Psoas muscle (tissue), 7 donors: ENCODE measurements at regions not wholly inside any gene's neighbourhood (a gene's known extent, or its start where the extent isn't known, plus 50 kb on each side); places are given as distances from the start of the nearest gene placed in this dataset.
"Not testable (repeated sequence)": the region's sequence is repeated elsewhere in the genome, so short reads cannot be mapped to it uniquely, and the experiment has no call there.

Experiments used
- ATAC-seq, 4 donors: fragments of 200-7000 bp; cut with Tn5 transposase; one replicate each; pipeline ENCODE4 v1.9.1; 2020; ENCODE audit warnings: moderate library complexity in 3 of 4, mild to moderate bottlenecking in 2 of 4
- DNase-seq, 2 donors: peaks; one replicate each; pipeline ENCODE4 v3.0.0-alpha.2; 2020
- H3K27ac ChIP-seq: fragments of 200-600 bp; one replicate; pipeline ENCODE4 v1.8.0; 2022
- H3K27me3 ChIP-seq, 3 donors: fragments of 200-600 bp in 1 of 3; one replicate each; pipeline versions ENCODE4 v1.6.1 to v1.8.0; 2013 to 2022; ENCODE audit warnings: low read length in 2 of 3, mild to moderate bottlenecking in 2 of 3, moderate library complexity in 1 of 3; ENCODE audit not compliant: insufficient read depth in 3 of 3
- H3K36me3 ChIP-seq, 2 donors: fragments of 200-600 bp in 1 of 2; one replicate each; pipeline versions ENCODE4 v1.6.1 to v1.8.0; 2013 to 2022; ENCODE audit warnings: low read depth in 1 of 2, mild to moderate bottlenecking in 1 of 2, moderate library complexity in 1 of 2; ENCODE audit not compliant: insufficient read depth in 1 of 2
- H3K4me1 ChIP-seq: fragments of 200-600 bp; one replicate; pipeline ENCODE4 v1.8.0; 2022
- H3K4me3 ChIP-seq: fragments of 200-600 bp; one replicate; pipeline ENCODE4 v1.8.0; 2022; ENCODE audit warnings: mild to moderate bottlenecking
- H3K9me3 ChIP-seq: fragments of 200-600 bp; one replicate; pipeline ENCODE4 v1.8.0; 2022
- CTCF ChIP-seq: fragments of 200-600 bp; IDR thresholded peaks from one replicate; pipeline ENCODE4 v1.8.0; 2022; ENCODE audit warnings: antibody characterized with exemption
- WGBS, 3 donors: extraction: QIAGEN DNeasy Blood & Tissue Kit; methylation state at CpG; one replicate each; pipeline versions ENCODE4 v1.1.6 to v1.1.7; 2013; 5-methylcytosine and 5-hydroxymethylcytosine counted together
- intact Hi-C, 2 donors: fragments of 100-400 bp; cut with DNase I; formaldehyde crosslinking; loops; one replicate each; pipeline versions ENCODE4 v1.11.0 to v1.14.2; 2022
- donor health status: healthy with polysubstance abuse.
- donor health status: DM: no; HTN: no; CAD: no; lungs with moderate emphysema.
- donor health status: Bipolar disorder and iron deficiency.
- donor health status: healthy.
- donor health status: DM: yes; HTN: yes; CAD: no.
- donor health status: DM: no; HTN: no; CAD: no.
- donor health status: DM: yes; HTN: yes; CAD: no.

DNA sequence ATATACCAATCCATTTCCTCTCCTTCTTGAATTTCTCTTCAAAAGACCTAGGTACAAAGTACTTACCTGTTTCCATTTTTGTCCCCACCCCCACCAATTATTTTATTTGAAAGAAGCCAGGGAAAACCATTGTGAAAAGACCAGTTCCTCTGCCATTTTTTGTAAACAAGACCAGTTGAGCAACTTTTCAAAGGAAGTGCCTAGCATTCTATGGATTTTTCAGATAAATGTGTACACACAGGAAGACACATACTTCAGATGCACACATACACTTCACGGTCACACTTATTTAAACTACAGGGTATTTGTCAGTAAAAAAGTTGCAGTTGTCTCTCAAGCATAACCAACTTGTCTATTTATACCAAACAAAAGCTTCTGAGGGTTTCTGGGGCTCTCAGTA is 587.2 kb upstream of the KLHL4 start:
- intact Hi-C loops: no loop called here
- no peak overlapping the region for H3K27ac ChIP-seq
- TF ChIP-seq CTCF: no peak
- H3K4me1 ChIP-seq: no peaks in the 10 kb centered on the region
- no peak overlapping the region for H3K4me3 ChIP-seq
- DNase-seq (no peak), ATAC-seq (no peak)
- H3K36me3 ChIP-seq: no peaks in the 10 kb centered on the region
- 76 to 84% (median 78%) methylated on average over 1 of the region's 1 CpG for WGBS, 3 donors
- no peaks in the 10 kb centered on the region for H3K27me3 ChIP-seq
- H3K9me3 ChIP-seq: no peaks in the 10 kb centered on the region

- WGBS, 3 donors: 75 to 91% (median 90%) methylated on average over 4 to 5 of the region's 5 CpGs
Observed at GRCh38 chrX:86935988-86936387, 581.6 kb upstream of the KLHL4 start.

GRCh38 chrX:86946569-86946968 is 571.0 kb upstream of the KLHL4 start:
- Histone ChIP-seq H3K9me3 (no peaks in the 10 kb centered on the region), H3K27ac (no peak overlapping the region), H3K4me3 (no peak overlapping the region), H3K27me3 (peaks cover 0 to 5% (median 0%) of the 10 kb centered on the region in 3 donors), H3K4me1 (no peaks in the 10 kb centered on the region), H3K36me3 (no peaks in the 10 kb centered on the region)
- 16 to 32% (median 21%) methylated on average over 1 of the region's 1 CpG for WGBS, 3 donors
- ATAC-seq (no peak), DNase-seq (no peak)
- TF ChIP-seq CTCF: peak; percentile 50
- intact Hi-C loops: no loop called here

More at GRCh38 chrX:86935988-86936387, 581.6 kb upstream of the KLHL4 start:
- Histone ChIP-seq H3K27ac (no peak overlapping the region), H3K9me3 (no peaks in the 10 kb centered on the region), H3K4me1 (no peaks in the 10 kb centered on the region), H3K4me3 (no peak overlapping the region), H3K36me3 (no peaks in the 10 kb centered on the region), H3K27me3 (no peaks in the 10 kb centered on the region)
- no peak for TF ChIP-seq CTCF
- DNase-seq (no peak), ATAC-seq (no peak)
- intact Hi-C loops: no loop called here

- Histone ChIP-seq H3K27me3 (no peaks in the 10 kb centered on the region), H3K4me3 (no peak overlapping the region), H3K9me3 (no peaks in the 10 kb centered on the region), H3K27ac (no peak overlapping the region), H3K4me1 (no peaks in the 10 kb centered on the region), H3K36me3 (no peaks in the 10 kb centered on the region)
- DNase-seq: no peak
- TF ChIP-seq CTCF: no peak
- ATAC-seq: no peak
- intact Hi-C loops: no loop called here
Observed at GRCh38 chrX:86964321-86964720, 553.3 kb upstream of the KLHL4 start.

DNA sequence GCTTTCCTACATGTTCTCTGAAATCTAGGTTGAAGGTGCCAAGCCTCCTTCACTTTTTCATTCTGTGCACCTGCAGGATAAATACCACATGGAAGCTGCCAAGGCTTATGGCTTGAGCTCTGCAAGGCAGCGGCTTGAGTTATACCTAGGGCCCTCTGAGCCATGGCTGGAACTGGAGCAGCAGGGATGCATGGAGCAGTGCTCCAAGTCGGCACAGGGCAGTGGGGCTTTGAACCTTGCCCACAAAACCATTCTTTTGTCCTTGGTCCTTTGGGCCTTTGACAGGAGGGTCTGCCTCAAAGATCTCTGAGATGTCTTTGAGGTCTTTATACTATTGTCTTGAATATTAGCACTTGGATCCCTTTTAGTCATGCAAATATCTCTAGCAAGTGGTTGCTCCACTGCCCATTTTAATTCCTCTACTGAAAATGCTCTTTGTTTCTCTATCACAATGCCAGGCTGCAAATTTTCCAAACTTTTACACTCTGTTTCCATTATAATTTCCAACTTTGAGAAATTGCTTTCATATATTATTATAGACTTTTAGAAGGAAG is 536.2 kb upstream of the KLHL4 start:
- WGBS, 3 donors: 63 to 84% (median 77%) methylated on average over 2 of the region's 2 CpGs
- no peaks in the 10 kb centered on the region for H3K9me3 ChIP-seq
- ATAC-seq: no peak

GRCh38 chrX:86987351-86987750 is 530.3 kb upstream of the KLHL4 start:
- intact Hi-C loops, H3K36me3 ChIP-seq, ATAC-seq, H3K4me1 ChIP-seq, H3K27me3 ChIP-seq, H3K4me3 ChIP-seq, H3K9me3 ChIP-seq, DNase-seq, H3K27ac ChIP-seq: not testable (repeated sequence)
- 66 to 81% (median 70%) methylated on average over 2 to 4 of the region's 4 CpGs for WGBS, 3 donors

More for the DNA sequence above, 536.2 kb upstream of the KLHL4 start:
- intact Hi-C loops: no loop called here
- Histone ChIP-seq H3K4me3 (no peak overlapping the region), H3K36me3 (no peaks in the 10 kb centered on the region), H3K27ac (no peak overlapping the region), H3K4me1 (no peaks in the 10 kb centered on the region), H3K27me3 (no peaks in the 10 kb centered on the region)
- DNase-seq: no peak
- no peak for TF ChIP-seq CTCF
